Breast epithelium (tissue), 4 donors: ENCODE measurements at regions not wholly inside any gene's neighbourhood (a gene's known extent, or its start where the extent isn't known, plus 50 kb on each side); places are given as distances from the start of the nearest gene placed in this dataset.
A peak's percentile ranks its signal among the peaks of the same experiment; 100 is the strongest.
"Not testable (repeated sequence)": the region's sequence is repeated elsewhere in the genome, so short reads cannot be mapped to it uniquely, and the experiment has no call there.

ENCODE experiments used
- DNase-seq, 2 donors: peaks; one replicate each; pipeline ENCODE4 v3.0.0-alpha.2; 2019; ENCODE audit warnings: low spot score in 2 of 2
- H3K27ac ChIP-seq, 2 donors: fragments of 200-600 bp; sonication (generic) in 1 of 2; one replicate each; pipeline ENCODE4 v1.5.1; 2016 to 2019; ENCODE audit warnings: mild to moderate bottlenecking in 1 of 2
- H3K27me3 ChIP-seq, 2 donors: fragments of 200-600 bp; sonication (generic) in 1 of 2; one replicate each; pipeline versions ENCODE4 v1.5.1 to v1.6.0; 2017 to 2019; ENCODE audit warnings: control low read depth in 1 of 2, mild to moderate bottlenecking in 1 of 2
- H3K36me3 ChIP-seq: fragments of 200-600 bp; one replicate; pipeline ENCODE4 v1.5.1; 2019
- H3K4me1 ChIP-seq, 2 donors: fragments of 200-600 bp; sonication (generic); one replicate each; pipeline ENCODE4 v1.5.1; 2016 to 2019; ENCODE audit warnings: control low read depth in 1 of 2
- H3K4me3 ChIP-seq, 3 donors: fragments of 200-600 bp; sonication (generic); 1 replicate in 2 of 3; 2 replicates in 1 of 3; pipeline ENCODE4 v1.5.1; 2016 to 2019; ENCODE audit warnings: mild to moderate bottlenecking in 3 of 3, moderate library complexity in 2 of 3
- H3K9me3 ChIP-seq, 2 donors: fragments of 200-600 bp; sonication (generic) in 1 of 2; one replicate each; pipeline ENCODE4 v1.5.1; 2016 to 2019; ENCODE audit warnings: control low read depth in 1 of 2
- POLR2A ChIP-seq: fragments of 450-650 bp; IDR thresholded peaks from one replicate; pipeline ENCODE4 v1.6.1; 2016; ENCODE audit warnings: antibody characterized with exemption, mild to moderate bottlenecking, moderate library complexity
- POLR2AphosphoS5 ChIP-seq, 3 donors: sonication (generic); formaldehyde crosslinking; IDR thresholded peaks; one replicate each; pipeline ENCODE4 v1.6.1; 2017; ENCODE audit warnings: antibody characterized with exemption in 3 of 3
- intact Hi-C: fragments of 100-400 bp; cut with DNase I; formaldehyde crosslinking; loops from one replicate; pipeline ENCODE4 v1.15.1; 2023; ENCODE audit warnings: low total_unique reads
- TF ChIP-seq, protein P1 (sequence below), 3 donors: fragments of 450-650 bp; IDR thresholded peaks; one replicate each; pipeline ENCODE4 v1.5.1; 2016 to 2017; ENCODE audit warnings: antibody characterized with exemption in 3 of 3, mild to moderate bottlenecking in 3 of 3, moderate library complexity in 3 of 3

- intact Hi-C loops: no loop called here
Measured at GRCh38 chr6:170089963-170090362, 200.9 kb downstream of the DLL1 start.

GRCh38 chr6:170088582-170088955, 202.3 kb downstream of the DLL1 start:
- no peak overlapping the region for H3K4me3 ChIP-seq
- intact Hi-C loops: no loop called here
- H3K27ac ChIP-seq: peak overlapping the region in 1 of 2 donors; percentile 55
- DNase-seq: peak in 1 of 2 donors; percentile 37
- no peaks in the 10 kb centered on the region for H3K4me1 ChIP-seq
- TF ChIP-seq, protein P1, sequence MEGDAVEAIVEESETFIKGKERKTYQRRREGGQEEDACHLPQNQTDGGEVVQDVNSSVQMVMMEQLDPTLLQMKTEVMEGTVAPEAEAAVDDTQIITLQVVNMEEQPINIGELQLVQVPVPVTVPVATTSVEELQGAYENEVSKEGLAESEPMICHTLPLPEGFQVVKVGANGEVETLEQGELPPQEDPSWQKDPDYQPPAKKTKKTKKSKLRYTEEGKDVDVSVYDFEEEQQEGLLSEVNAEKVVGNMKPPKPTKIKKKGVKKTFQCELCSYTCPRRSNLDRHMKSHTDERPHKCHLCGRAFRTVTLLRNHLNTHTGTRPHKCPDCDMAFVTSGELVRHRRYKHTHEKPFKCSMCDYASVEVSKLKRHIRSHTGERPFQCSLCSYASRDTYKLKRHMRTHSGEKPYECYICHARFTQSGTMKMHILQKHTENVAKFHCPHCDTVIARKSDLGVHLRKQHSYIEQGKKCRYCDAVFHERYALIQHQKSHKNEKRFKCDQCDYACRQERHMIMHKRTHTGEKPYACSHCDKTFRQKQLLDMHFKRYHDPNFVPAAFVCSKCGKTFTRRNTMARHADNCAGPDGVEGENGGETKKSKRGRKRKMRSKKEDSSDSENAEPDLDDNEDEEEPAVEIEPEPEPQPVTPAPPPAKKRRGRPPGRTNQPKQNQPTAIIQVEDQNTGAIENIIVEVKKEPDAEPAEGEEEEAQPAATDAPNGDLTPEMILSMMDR (IDR thresholded peaks at IDR 0.05): no peak
- no peak for TF ChIP-seq POLR2A
- no peak for TF ChIP-seq POLR2AphosphoS5 (IDR thresholded peaks at IDR 0.05)
- no peaks in the 10 kb centered on the region for H3K36me3 ChIP-seq
- no peaks in the 10 kb centered on the region for H3K27me3 ChIP-seq
- no peaks in the 10 kb centered on the region for H3K9me3 ChIP-seq

More at GRCh38 chr6:170089963-170090362, 200.9 kb downstream of the DLL1 start:
- Histone ChIP-seq H3K9me3 (no peaks in the 10 kb centered on the region), H3K27me3 (no peaks in the 10 kb centered on the region), H3K27ac (no peak overlapping the region), H3K4me3 (no peak overlapping the region), H3K4me1 (no peaks in the 10 kb centered on the region), H3K36me3 (no peaks in the 10 kb centered on the region)
- no peak for DNase-seq
- TF ChIP-seq POLR2AphosphoS5 (IDR thresholded peaks at IDR 0.05) (no peak), POLR2A (no peak)
- TF ChIP-seq, protein P1 (IDR thresholded peaks at IDR 0.05): no peak

DNA sequence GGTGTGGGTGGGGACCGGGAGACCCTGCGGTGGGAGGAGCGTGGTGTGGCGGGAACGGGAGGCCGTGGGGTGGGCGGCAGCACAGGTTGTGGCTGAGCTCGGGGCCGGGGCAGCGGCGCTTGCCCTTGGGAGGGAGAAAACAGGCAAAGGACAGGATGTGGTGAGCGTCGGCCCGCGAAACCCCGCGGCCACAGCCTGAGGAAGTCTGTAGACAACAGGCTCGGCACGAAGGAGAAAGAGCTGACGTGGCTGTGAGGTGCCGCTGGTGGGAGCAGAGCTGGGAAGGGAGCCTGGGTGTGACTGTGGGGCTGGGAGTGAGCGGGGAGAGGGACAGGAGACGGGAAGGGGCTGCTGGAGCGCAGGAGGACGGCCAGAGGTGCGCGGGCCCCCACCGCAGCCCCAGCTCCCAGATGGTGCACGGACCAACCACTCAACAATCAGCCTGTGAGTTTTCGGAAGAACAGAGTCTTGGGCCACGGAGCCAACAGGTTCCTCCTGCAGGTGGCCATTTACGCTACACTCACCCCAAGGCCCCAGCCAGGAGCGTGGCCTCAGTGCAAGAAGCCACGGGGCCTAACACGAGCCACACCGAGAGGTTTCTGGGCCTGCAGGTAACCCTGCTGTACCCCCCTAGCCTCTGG, 202.8 kb downstream of the DLL1 start:
- Histone ChIP-seq H3K9me3 (no peaks in the 10 kb centered on the region), H3K36me3 (no peaks in the 10 kb centered on the region), H3K27ac (peak overlapping the region in 1 of 2 donors; percentile 55), H3K27me3 (no peaks in the 10 kb centered on the region), H3K4me1 (no peaks in the 10 kb centered on the region), H3K4me3 (peak overlapping the region in 1 of 3 donors; percentile 37)
- DNase-seq: peak in 1 of 2 donors; percentile 37
- intact Hi-C loops: no loop called here
- no peak for TF ChIP-seq POLR2A
- TF ChIP-seq, protein P1 (IDR thresholded peaks at IDR 0.05): no peak
- no peak for TF ChIP-seq POLR2AphosphoS5 (IDR thresholded peaks at IDR 0.05)

GRCh38 chr6:170087421-170087780, 203.5 kb downstream of the DLL1 start:
- H3K4me3 ChIP-seq, intact Hi-C loops, H3K4me1 ChIP-seq, H3K27me3 ChIP-seq, H3K9me3 ChIP-seq, H3K36me3 ChIP-seq: not testable (repeated sequence)
- H3K27ac ChIP-seq: peak overlapping the region in 1 of 2 donors; percentile 12
- peak in 1 of 2 donors; percentile 52 for DNase-seq

DNA sequence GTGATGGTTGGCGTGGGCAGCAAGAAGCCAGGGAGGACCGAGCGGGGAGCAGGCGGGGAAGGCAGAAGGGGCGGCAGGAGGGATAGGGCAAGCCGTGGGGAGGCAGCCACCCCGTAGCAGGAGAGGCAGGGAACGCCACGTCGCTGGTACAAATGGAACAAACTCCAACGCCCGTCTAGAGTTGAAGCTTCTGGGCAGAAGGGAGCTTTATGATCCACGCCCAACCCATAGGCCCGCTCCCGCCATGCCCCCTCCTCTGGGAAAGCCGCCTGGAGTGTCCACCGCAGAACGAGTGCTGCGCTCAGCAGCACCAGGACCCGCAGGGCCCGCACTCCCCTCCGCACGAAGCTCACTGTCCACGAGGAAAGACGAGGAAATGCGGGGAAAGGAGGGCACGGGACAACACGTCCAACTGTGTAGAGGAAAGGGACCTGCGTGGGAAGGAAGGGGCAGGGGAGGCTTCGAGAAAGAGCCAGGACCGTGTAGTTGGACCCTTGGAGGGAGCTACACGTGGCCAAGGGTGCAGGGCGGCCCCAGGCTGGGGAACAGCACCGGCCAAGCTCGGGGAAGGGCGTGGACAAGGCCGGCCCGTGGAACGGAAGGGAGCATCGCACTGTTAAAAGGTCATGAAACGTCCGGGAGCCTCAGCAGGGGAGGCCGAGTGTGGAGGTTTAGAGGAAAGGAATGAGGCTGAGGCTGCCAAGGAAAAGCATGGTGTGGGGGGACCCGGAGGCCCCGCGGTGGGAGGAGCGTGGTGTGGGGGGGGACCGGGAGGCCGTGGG, 204.0 kb downstream of the DLL1 start:
- DNase-seq: peak in 1 of 2 donors; percentile 44
- H3K27ac ChIP-seq: peak overlapping the region in 1 of 2 donors; percentile 68
- intact Hi-C loops: no loop called here

More for the DNA sequence above, 204.0 kb downstream of the DLL1 start:
- Histone ChIP-seq H3K4me3 (no peak overlapping the region), H3K9me3 (no peaks in the 10 kb centered on the region), H3K4me1 (no peaks in the 10 kb centered on the region), H3K27me3 (no peaks in the 10 kb centered on the region), H3K36me3 (no peaks in the 10 kb centered on the region)
- TF ChIP-seq, protein P1 (IDR thresholded peaks at IDR 0.05): no peak
- no peak for TF ChIP-seq POLR2A
- TF ChIP-seq POLR2AphosphoS5 (IDR thresholded peaks at IDR 0.05): no peak
